Activated T-cell treated with anti-CD3 and anti-CD28 coated beads, Interleukin-2, amount 50 U/mL, for 4 hours (primary cell): ENCODE measurements at regions not wholly inside any gene's neighbourhood (a gene's known extent, or its start where the extent isn't known, plus 50 kb on each side); places are given as distances from the start of the nearest gene placed in this dataset.

Experiments used
- ATAC-seq, 2 donors: fragments of 200-7000 bp; cut with Tn5 transposase; one replicate each; pipeline ENCODE4 v1.10.0; 2021
- DNase-seq: peaks from one replicate; pipeline ENCODE4 v3.0.0-alpha.2; 2020
- H3K27me3 Mint-ChIP-seq: one replicate; pipeline ENCODE4 v1.8.0; 2021; ENCODE audit warnings: low read depth, mixed read lengths
- H3K36me3 Mint-ChIP-seq: one replicate; pipeline ENCODE4 v1.8.0; 2022; ENCODE audit warnings: mixed read lengths; ENCODE audit not compliant: insufficient read depth
- H3K4me1 Mint-ChIP-seq: one replicate; pipeline ENCODE4 v1.8.0; 2021; ENCODE audit warnings: low read depth, mixed read lengths
- H3K4me3 Mint-ChIP-seq: one replicate; pipeline ENCODE4 v1.8.0; 2021; ENCODE audit warnings: mild to moderate bottlenecking, moderate library complexity, mixed read lengths
- H3K9me3 Mint-ChIP-seq: one replicate; pipeline ENCODE4 v1.8.0; 2021; ENCODE audit warnings: mixed read lengths

GRCh38 chr19:29263305-29264135 is 50.6 kb upstream of the UQCRFS1 start:
- no peak overlapping the region for H3K4me3 Mint-ChIP-seq
- ATAC-seq (peak in 1 of 2 donors; percentile 56), DNase-seq (peak; percentile 43)
- H3K36me3 Mint-ChIP-seq = no peaks in the 10 kb centered on the region
- H3K4me1 Mint-ChIP-seq = no peaks in the 10 kb centered on the region
- H3K27me3 Mint-ChIP-seq = peaks cover 23% of the 10 kb centered on the region
- no peaks in the 10 kb centered on the region for H3K9me3 Mint-ChIP-seq

GRCh38 chr19:29264897-29265296 is 51.9 kb upstream of the UQCRFS1 start:
- H3K27me3 Mint-ChIP-seq = peaks cover 30% of the 10 kb centered on the region
- DNase-seq = no peak
- no peaks in the 10 kb centered on the region for H3K4me1 Mint-ChIP-seq
- H3K36me3 Mint-ChIP-seq = no peaks in the 10 kb centered on the region
- no peak for ATAC-seq
- H3K9me3 Mint-ChIP-seq = no peaks in the 10 kb centered on the region
- no peak overlapping the region for H3K4me3 Mint-ChIP-seq

- Mint-ChIP-seq H3K27me3 (peaks cover 30% of the 10 kb centered on the region), H3K36me3 (no peaks in the 10 kb centered on the region), H3K9me3 (no peaks in the 10 kb centered on the region), H3K4me3 (no peak overlapping the region), H3K4me1 (no peaks in the 10 kb centered on the region)
- ATAC-seq (no peak), DNase-seq (no peak)
Observed at GRCh38 chr19:29265436-29265835, 52.5 kb upstream of the UQCRFS1 start.

- Mint-ChIP-seq H3K9me3 (no peaks in the 10 kb centered on the region), H3K36me3 (no peaks in the 10 kb centered on the region), H3K27me3 (peaks cover 30% of the 10 kb centered on the region), H3K4me1 (no peaks in the 10 kb centered on the region), H3K4me3 (no peak overlapping the region)
- no peak for ATAC-seq
- DNase-seq = no peak
Observed at GRCh38 chr19:29266001-29266400, 53.0 kb upstream of the UQCRFS1 start.

GRCh38 chr19:29266603-29267002 is 53.7 kb upstream of the UQCRFS1 start:
- H3K4me1 Mint-ChIP-seq = no peaks in the 10 kb centered on the region
- peaks cover 30% of the 10 kb centered on the region for H3K27me3 Mint-ChIP-seq
- DNase-seq = no peak

GRCh38 chr19:29267701-29268100 is 54.8 kb upstream of the UQCRFS1 start:
- no peak for ATAC-seq
- no peak for DNase-seq
- Mint-ChIP-seq H3K9me3 (no peaks in the 10 kb centered on the region), H3K4me1 (no peaks in the 10 kb centered on the region), H3K27me3 (peaks cover 29% of the 10 kb centered on the region), H3K36me3 (no peaks in the 10 kb centered on the region), H3K4me3 (no peak overlapping the region)

More at GRCh38 chr19:29266603-29267002, 53.7 kb upstream of the UQCRFS1 start:
- Mint-ChIP-seq H3K36me3 (no peaks in the 10 kb centered on the region), H3K4me3 (no peak overlapping the region), H3K9me3 (no peaks in the 10 kb centered on the region)
- no peak for ATAC-seq

- H3K27me3 Mint-ChIP-seq = peaks cover 29% of the 10 kb centered on the region
- H3K4me3 Mint-ChIP-seq = no peak overlapping the region
- H3K9me3 Mint-ChIP-seq = no peaks in the 10 kb centered on the region
- no peaks in the 10 kb centered on the region for H3K4me1 Mint-ChIP-seq
- H3K36me3 Mint-ChIP-seq = no peaks in the 10 kb centered on the region
- no peak for ATAC-seq
- DNase-seq = no peak
Observed at GRCh38 chr19:29268103-29268502, 55.2 kb upstream of the UQCRFS1 start.

GRCh38 chr19:29268721-29269393 is 55.9 kb upstream of the UQCRFS1 start:
- ATAC-seq (no peak), DNase-seq (no peak)
- Mint-ChIP-seq H3K9me3 (no peaks in the 10 kb centered on the region), H3K36me3 (no peaks in the 10 kb centered on the region), H3K4me1 (no peaks in the 10 kb centered on the region), H3K27me3 (peaks cover 25% of the 10 kb centered on the region), H3K4me3 (no peak overlapping the region)

- DNase-seq (no peak), ATAC-seq (no peak)
- Mint-ChIP-seq H3K36me3 (no peaks in the 10 kb centered on the region), H3K27me3 (peaks cover 25% of the 10 kb centered on the region), H3K4me1 (no peaks in the 10 kb centered on the region), H3K4me3 (no peak overlapping the region), H3K9me3 (no peaks in the 10 kb centered on the region)
Observed at GRCh38 chr19:29269641-29270040, 56.7 kb upstream of the UQCRFS1 start.

- no peaks in the 10 kb centered on the region for H3K9me3 Mint-ChIP-seq
- peaks cover 22% of the 10 kb centered on the region for H3K27me3 Mint-ChIP-seq
- no peaks in the 10 kb centered on the region for H3K36me3 Mint-ChIP-seq
- DNase-seq (no peak), ATAC-seq (no peak)
- no peak overlapping the region for H3K4me3 Mint-ChIP-seq
- H3K4me1 Mint-ChIP-seq = no peaks in the 10 kb centered on the region
Observed at GRCh38 chr19:29271341-29271740, 58.4 kb upstream of the UQCRFS1 start.

GRCh38 chr19:29271911-29272310 is 59.0 kb upstream of the UQCRFS1 start:
- Mint-ChIP-seq H3K27me3 (peaks cover 20% of the 10 kb centered on the region), H3K4me1 (peaks cover 2% of the 10 kb centered on the region), H3K9me3 (no peaks in the 10 kb centered on the region), H3K36me3 (no peaks in the 10 kb centered on the region), H3K4me3 (no peak overlapping the region)
- DNase-seq (no peak), ATAC-seq (no peak)

GRCh38 chr19:29273000-29273640 is 60.2 kb upstream of the UQCRFS1 start:
- DNase-seq (no peak), ATAC-seq (no peak)
- H3K36me3 Mint-ChIP-seq = no peaks in the 10 kb centered on the region
- H3K4me3 Mint-ChIP-seq = no peak overlapping the region
- H3K9me3 Mint-ChIP-seq = no peaks in the 10 kb centered on the region
- peaks cover 9% of the 10 kb centered on the region for H3K4me1 Mint-ChIP-seq
- H3K27me3 Mint-ChIP-seq = peaks cover 13% of the 10 kb centered on the region

GRCh38 chr19:29275266-29275665 is 62.3 kb upstream of the UQCRFS1 start:
- Mint-ChIP-seq H3K36me3 (no peaks in the 10 kb centered on the region), H3K9me3 (no peaks in the 10 kb centered on the region), H3K4me1 (peaks cover 9% of the 10 kb centered on the region), H3K4me3 (no peak overlapping the region), H3K27me3 (peaks cover 3% of the 10 kb centered on the region)
- no peak for ATAC-seq
- no peak for DNase-seq

GRCh38 chr19:29277102-29277501 is 64.2 kb upstream of the UQCRFS1 start:
- no peaks in the 10 kb centered on the region for H3K9me3 Mint-ChIP-seq
- H3K4me1 Mint-ChIP-seq = peaks cover 9% of the 10 kb centered on the region
- peak; percentile 10 for DNase-seq
- H3K4me3 Mint-ChIP-seq = peak overlapping the region; percentile 12
- H3K36me3 Mint-ChIP-seq = no peaks in the 10 kb centered on the region
- peaks cover 9% of the 10 kb centered on the region for H3K27me3 Mint-ChIP-seq
- peak; percentile 86 to 96 for ATAC-seq
